Glutamatergic neuron (in vitro differentiated cells): ENCODE measurements at regions not wholly inside any gene's neighbourhood (a gene's known extent, or its start where the extent isn't known, plus 50 kb on each side); places are given as distances from the start of the nearest gene placed in this dataset.
"Not testable (repeated sequence)": the region's sequence is repeated elsewhere in the genome, so short reads cannot be mapped to it uniquely, and the experiment has no call there.

Experiments used
- DNase-seq: peaks from one replicate; pipeline ENCODE4 v3.0.0; 2022
- H3K27ac Mint-ChIP-seq: one replicate; pipeline ENCODE4 v1.8.0; 2020; ENCODE audit warnings: mild to moderate bottlenecking, mixed read lengths, inconsistent platforms; ENCODE audit not compliant: unreplicated experiment
- H3K27me3 Mint-ChIP-seq: one replicate; pipeline ENCODE4 v1.8.0; 2020; ENCODE audit warnings: mild to moderate bottlenecking, moderate library complexity, mixed read lengths, inconsistent platforms; ENCODE audit not compliant: unreplicated experiment
- H3K36me3 Mint-ChIP-seq: one replicate; pipeline ENCODE4 v1.8.0; 2020; ENCODE audit warnings: mild to moderate bottlenecking, mixed read lengths, inconsistent platforms; ENCODE audit not compliant: unreplicated experiment
- H3K4me1 Mint-ChIP-seq: one replicate; pipeline ENCODE4 v1.8.0; 2020; ENCODE audit warnings: mild to moderate bottlenecking, low read depth, mixed read lengths, inconsistent platforms; ENCODE audit not compliant: unreplicated experiment
- H3K4me3 Mint-ChIP-seq: one replicate; pipeline ENCODE4 v1.8.0; 2020; ENCODE audit warnings: mild to moderate bottlenecking, mixed read lengths, inconsistent platforms; ENCODE audit not compliant: unreplicated experiment
- H3K9me3 Mint-ChIP-seq: one replicate; pipeline ENCODE4 v1.8.0; 2020; ENCODE audit warnings: mild to moderate bottlenecking, moderate library complexity, mixed read lengths, inconsistent platforms; ENCODE audit not compliant: unreplicated experiment
- CTCF ChIP-seq: fragments of 200-600 bp; sonication (generic); IDR thresholded peaks from one replicate; pipeline ENCODE4 v1.5.0; 2021; ENCODE audit not compliant: partially characterized antibody, unreplicated experiment

DNA sequence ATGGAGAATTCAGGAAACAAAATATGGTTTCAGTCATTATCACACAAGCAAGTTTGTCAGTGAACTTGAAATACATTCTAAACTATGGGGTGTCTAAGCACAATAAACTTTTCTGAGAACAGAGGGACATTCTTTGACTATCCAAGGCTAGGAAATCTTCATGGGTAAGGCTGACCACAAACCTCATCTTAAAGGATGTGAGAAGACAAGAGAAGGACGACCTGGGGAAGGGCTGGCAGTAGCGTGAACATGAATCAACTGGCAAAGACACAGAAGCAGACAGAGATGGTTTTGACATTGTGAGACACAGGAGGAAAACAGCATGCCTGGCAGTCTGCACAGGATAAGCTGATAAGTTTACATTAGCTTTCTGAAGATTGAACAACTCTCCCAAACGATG, 752.4 kb upstream of the SLC8A1 start:
- H3K27me3 Mint-ChIP-seq: no peaks in the 10 kb centered on the region

GRCh38 chr2:41206004-41206403, 754.1 kb upstream of the SLC8A1 start:
- no peak for DNase-seq
- H3K4me1 Mint-ChIP-seq: no peaks in the 10 kb centered on the region
- no peak for TF ChIP-seq CTCF
- H3K27ac Mint-ChIP-seq: no peak overlapping the region
- no peaks in the 10 kb centered on the region for H3K9me3 Mint-ChIP-seq
- H3K4me3 Mint-ChIP-seq: no peak overlapping the region
- no peaks in the 10 kb centered on the region for H3K36me3 Mint-ChIP-seq
- H3K27me3 Mint-ChIP-seq: no peaks in the 10 kb centered on the region

More for the DNA sequence above, 752.4 kb upstream of the SLC8A1 start:
- H3K4me3 Mint-ChIP-seq: no peak overlapping the region
- H3K4me1 Mint-ChIP-seq: peaks cover 2% of the 10 kb centered on the region
- H3K36me3 Mint-ChIP-seq: no peaks in the 10 kb centered on the region
- no peak overlapping the region for H3K27ac Mint-ChIP-seq
- no peaks in the 10 kb centered on the region for H3K9me3 Mint-ChIP-seq
- TF ChIP-seq CTCF: no peak
- DNase-seq: no peak

DNA sequence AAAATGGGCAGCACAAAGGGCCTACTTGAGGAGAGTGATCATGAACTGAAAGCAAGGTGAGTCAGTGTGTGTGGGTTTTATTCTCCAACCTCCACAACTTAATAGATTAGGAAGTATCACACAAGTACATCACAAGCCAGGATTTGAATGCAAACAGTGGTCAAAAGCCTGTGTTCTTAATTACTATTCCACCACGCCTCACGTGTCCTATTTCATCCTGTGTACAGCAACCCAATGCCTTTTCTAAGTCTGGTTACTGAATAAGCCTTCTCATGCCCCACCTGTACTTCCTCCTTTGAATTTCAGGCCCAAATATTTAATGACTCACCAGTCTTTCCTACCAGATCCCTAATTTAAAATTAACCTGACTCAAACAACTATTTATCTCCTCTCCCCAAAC, 755.7 kb upstream of the SLC8A1 start:
- no peak for DNase-seq
- no peaks in the 10 kb centered on the region for H3K9me3 Mint-ChIP-seq
- H3K27ac Mint-ChIP-seq: no peak overlapping the region
- H3K36me3 Mint-ChIP-seq: no peaks in the 10 kb centered on the region
- TF ChIP-seq CTCF: no peak
- no peaks in the 10 kb centered on the region for H3K27me3 Mint-ChIP-seq
- H3K4me1 Mint-ChIP-seq: no peaks in the 10 kb centered on the region
- no peak overlapping the region for H3K4me3 Mint-ChIP-seq

GRCh38 chr2:41210030-41210429, 758.1 kb upstream of the SLC8A1 start:
- not testable (repeated sequence) for DNase-seq, H3K9me3 Mint-ChIP-seq, H3K4me1 Mint-ChIP-seq, H3K27ac Mint-ChIP-seq, H3K4me3 Mint-ChIP-seq, H3K36me3 Mint-ChIP-seq, H3K27me3 Mint-ChIP-seq

- H3K27ac Mint-ChIP-seq: no peak overlapping the region
Measured at GRCh38 chr2:41216978-41217377, 765.1 kb upstream of the SLC8A1 start.

More at GRCh38 chr2:41216978-41217377, 765.1 kb upstream of the SLC8A1 start:
- Mint-ChIP-seq H3K27me3 (no peaks in the 10 kb centered on the region), H3K9me3 (no peaks in the 10 kb centered on the region), H3K4me3 (no peak overlapping the region), H3K36me3 (no peaks in the 10 kb centered on the region), H3K4me1 (no peaks in the 10 kb centered on the region)
- DNase-seq: no peak
- TF ChIP-seq CTCF: no peak
